IMR-90 (cell line): ENCODE measurements at regions not wholly inside any gene's neighbourhood (a gene's known extent, or its start where the extent isn't known, plus 50 kb on each side); places are given as distances from the start of the nearest gene placed in this dataset.

Experiments used
- BHLHE40 ChIP-seq: fragments of 150-350 bp; IDR thresholded peaks from 2 replicates; pipeline ENCODE4 v1.6.1; 2016; ENCODE audit warnings: mild to moderate bottlenecking, low read depth, low read length
- CEBPB ChIP-seq: IDR thresholded peaks from 2 replicates; pipeline ENCODE4 v1.6.1; 2012; ENCODE audit warnings: low read depth, low read length, improper control_type of control experiment
- CHD1 ChIP-seq: IDR thresholded peaks from 2 replicates; pipeline ENCODE4 v1.6.1; 2012; ENCODE audit warnings: low read depth, low read length, improper control_type of control experiment
- FOS ChIP-seq: fragments of 150-350 bp; IDR thresholded peaks from 2 replicates; pipeline ENCODE4 v1.6.1; 2016; ENCODE audit warnings: low read depth, low read length
- POLR2A ChIP-seq: IDR thresholded peaks from 2 replicates; pipeline ENCODE4 v1.6.1; 2012; ENCODE audit warnings: mild to moderate bottlenecking, low read depth, low read length
- RAD21 ChIP-seq: IDR thresholded peaks from 2 replicates; pipeline ENCODE4 v1.6.1; 2012; ENCODE audit warnings: low read length, improper control_type of control experiment
- RFX5 ChIP-seq: IDR thresholded peaks from 2 replicates; pipeline ENCODE4 v1.8.0; 2012; ENCODE audit warnings: low read depth, mild to moderate bottlenecking, low read length, moderate library complexity
- SMC3 ChIP-seq: fragments of 150-350 bp; IDR thresholded peaks from 2 replicates; pipeline ENCODE4 v1.6.1; 2016; ENCODE audit warnings: low read depth, mild to moderate bottlenecking, antibody characterized with exemption, low read length, moderate library complexity
- TF ChIP-seq, protein P1 (sequence below): conservative IDR thresholded peaks from 2 replicates; pipeline ENCODE4 v1.5.1; 2012; ENCODE audit warnings: mild to moderate bottlenecking, low read depth, low read length, improper control_type of control experiment
- TF ChIP-seq, protein P2 (sequence below): fragments of 150-350 bp; IDR thresholded peaks from 2 replicates; pipeline ENCODE4 v1.6.1; 2017; ENCODE audit warnings: mild to moderate bottlenecking, antibody characterized with exemption, low read length, low read depth

DNA sequence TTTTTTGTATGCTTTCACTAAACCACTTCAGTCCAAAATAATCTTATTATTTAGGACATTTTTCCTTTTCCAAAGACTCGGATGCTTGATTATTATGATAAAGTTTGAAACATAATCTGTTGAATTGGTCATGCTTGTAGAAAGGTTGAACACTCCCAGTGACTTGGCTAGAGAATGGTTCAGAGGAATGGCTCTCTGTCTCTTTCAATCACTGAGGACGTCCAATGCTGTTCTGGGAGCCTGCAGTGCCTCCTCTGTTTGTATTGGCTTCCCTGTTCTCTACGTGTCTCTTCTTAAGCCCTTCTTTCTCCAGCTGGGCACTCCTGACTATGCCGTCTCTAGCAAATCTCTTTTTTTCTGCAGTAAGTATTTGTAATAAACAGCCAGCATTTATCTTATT lies 369.0 kb upstream of the DYNLRB2 start:
- no peak for TF ChIP-seq SMC3
- TF ChIP-seq, protein P1, sequence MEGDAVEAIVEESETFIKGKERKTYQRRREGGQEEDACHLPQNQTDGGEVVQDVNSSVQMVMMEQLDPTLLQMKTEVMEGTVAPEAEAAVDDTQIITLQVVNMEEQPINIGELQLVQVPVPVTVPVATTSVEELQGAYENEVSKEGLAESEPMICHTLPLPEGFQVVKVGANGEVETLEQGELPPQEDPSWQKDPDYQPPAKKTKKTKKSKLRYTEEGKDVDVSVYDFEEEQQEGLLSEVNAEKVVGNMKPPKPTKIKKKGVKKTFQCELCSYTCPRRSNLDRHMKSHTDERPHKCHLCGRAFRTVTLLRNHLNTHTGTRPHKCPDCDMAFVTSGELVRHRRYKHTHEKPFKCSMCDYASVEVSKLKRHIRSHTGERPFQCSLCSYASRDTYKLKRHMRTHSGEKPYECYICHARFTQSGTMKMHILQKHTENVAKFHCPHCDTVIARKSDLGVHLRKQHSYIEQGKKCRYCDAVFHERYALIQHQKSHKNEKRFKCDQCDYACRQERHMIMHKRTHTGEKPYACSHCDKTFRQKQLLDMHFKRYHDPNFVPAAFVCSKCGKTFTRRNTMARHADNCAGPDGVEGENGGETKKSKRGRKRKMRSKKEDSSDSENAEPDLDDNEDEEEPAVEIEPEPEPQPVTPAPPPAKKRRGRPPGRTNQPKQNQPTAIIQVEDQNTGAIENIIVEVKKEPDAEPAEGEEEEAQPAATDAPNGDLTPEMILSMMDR, result no peak
- no peak for TF ChIP-seq POLR2A
- no peak for TF ChIP-seq RAD21
- TF ChIP-seq CHD1, result no peak
- TF ChIP-seq RFX5, result no peak
- TF ChIP-seq BHLHE40, result no peak
- TF ChIP-seq FOS, result no peak
- TF ChIP-seq, protein P2, sequence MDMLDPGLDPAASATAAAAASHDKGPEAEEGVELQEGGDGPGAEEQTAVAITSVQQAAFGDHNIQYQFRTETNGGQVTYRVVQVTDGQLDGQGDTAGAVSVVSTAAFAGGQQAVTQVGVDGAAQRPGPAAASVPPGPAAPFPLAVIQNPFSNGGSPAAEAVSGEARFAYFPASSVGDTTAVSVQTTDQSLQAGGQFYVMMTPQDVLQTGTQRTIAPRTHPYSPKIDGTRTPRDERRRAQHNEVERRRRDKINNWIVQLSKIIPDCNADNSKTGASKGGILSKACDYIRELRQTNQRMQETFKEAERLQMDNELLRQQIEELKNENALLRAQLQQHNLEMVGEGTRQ, result no peak
- no peak for TF ChIP-seq CEBPB
